ENCODE measurements at regions not wholly inside any gene's neighbourhood (a gene's known extent, or its start where the extent isn't known, plus 50 kb on each side); places are given as distances from the start of the nearest gene placed in this dataset.

GRCh38 chr16:85265161-85265784 lies 153.0 kb upstream of the CIBAR2 start:
- no peak for DNase-seq (ENCODE audit: low read depth, low spot score)

GRCh38 chr16:85265810-85266209 lies 153.5 kb upstream of the CIBAR2 start:
- no peak overlapping the region for H3K27ac ChIP-seq
- DNase-seq (ENCODE audit: low read depth, low spot score) = no peak

More at GRCh38 chr16:85265161-85265784, 153.0 kb upstream of the CIBAR2 start:
- no peak overlapping the region for H3K27ac ChIP-seq

GRCh38 chr16:85266857-85267256 lies 154.6 kb upstream of the CIBAR2 start:
- DNase-seq (ENCODE audit: low read depth, low spot score) = no peak
- H3K27ac ChIP-seq = no peak overlapping the region

- H3K27ac ChIP-seq = no peak overlapping the region
- no peak for DNase-seq (ENCODE audit: low read depth, low spot score)
Observed at GRCh38 chr16:85267414-85267945, 155.2 kb upstream of the CIBAR2 start.

GRCh38 chr16:85269165-85269564 lies 156.9 kb upstream of the CIBAR2 start:
- no peak for DNase-seq (ENCODE audit: low read depth, low spot score)
- H3K27ac ChIP-seq = no peak overlapping the region

- H3K27ac ChIP-seq = no peak overlapping the region
- no peak for DNase-seq (ENCODE audit: low read depth, low spot score)
Observed at GRCh38 chr16:85270374-85270773, 158.1 kb upstream of the CIBAR2 start.

- no peak overlapping the region for H3K27ac ChIP-seq
- no peak for DNase-seq (ENCODE audit: low read depth, low spot score)
Observed at GRCh38 chr16:85271198-85271597, 158.9 kb upstream of the CIBAR2 start.

- no peak for DNase-seq (ENCODE audit: low read depth, low spot score)
- H3K27ac ChIP-seq = no peak overlapping the region
Observed at GRCh38 chr16:85273293-85273692, 161.0 kb upstream of the CIBAR2 start.

GRCh38 chr16:85274501-85274900 lies 162.2 kb upstream of the CIBAR2 start:
- DNase-seq (ENCODE audit: low read depth, low spot score) = no peak
- no peak overlapping the region for H3K27ac ChIP-seq

- no peak overlapping the region for H3K27ac ChIP-seq
- no peak for DNase-seq (ENCODE audit: low read depth, low spot score)
Observed at GRCh38 chr16:85274924-85275323, 162.7 kb upstream of the CIBAR2 start.

GRCh38 chr16:85275533-85276249 lies 163.4 kb upstream of the CIBAR2 start:
- DNase-seq (ENCODE audit: low read depth, low spot score) = no peak
- H3K27ac ChIP-seq = no peak overlapping the region

GRCh38 chr16:85276258-85276657 lies 164.0 kb upstream of the CIBAR2 start:
- no peak for DNase-seq (ENCODE audit: low read depth, low spot score)
- H3K27ac ChIP-seq = no peak overlapping the region

GRCh38 chr16:85276721-85277120 lies 164.4 kb upstream of the CIBAR2 start:
- H3K27ac ChIP-seq = no peak overlapping the region
- no peak for DNase-seq (ENCODE audit: low read depth, low spot score)

GRCh38 chr16:85278839-85279238 lies 166.6 kb upstream of the CIBAR2 start:
- no peak overlapping the region for H3K27ac ChIP-seq
- no peak for DNase-seq (ENCODE audit: low read depth, low spot score)

GRCh38 chr16:85279402-85279801 lies 167.1 kb upstream of the CIBAR2 start:
- no peak for DNase-seq (ENCODE audit: low read depth, low spot score)
- no peak overlapping the region for H3K27ac ChIP-seq

GRCh38 chr16:85279825-85280545 lies 167.7 kb upstream of the CIBAR2 start:
- no peak overlapping the region for H3K27ac ChIP-seq
- no peak for DNase-seq (ENCODE audit: low read depth, low spot score)

GRCh38 chr16:85281181-85281580 lies 168.9 kb upstream of the CIBAR2 start:
- H3K27ac ChIP-seq = no peak overlapping the region
- no peak for DNase-seq (ENCODE audit: low read depth, low spot score)

- no peak overlapping the region for H3K27ac ChIP-seq
- DNase-seq (ENCODE audit: low read depth, low spot score) = no peak
Observed at GRCh38 chr16:85282842-85283241, 170.6 kb upstream of the CIBAR2 start.

GRCh38 chr16:85283305-85284050 lies 171.2 kb upstream of the CIBAR2 start:
- no peak for DNase-seq (ENCODE audit: low read depth, low spot score)
- H3K27ac ChIP-seq = no peak overlapping the region

- H3K27ac ChIP-seq = no peak overlapping the region
- DNase-seq (ENCODE audit: low read depth, low spot score) = no peak
Observed at GRCh38 chr16:85284141-85284817, 172.0 kb upstream of the CIBAR2 start.
